ENCODE measurements at regions not wholly inside any gene's neighbourhood (a gene's known extent, or its start where the extent isn't known, plus 50 kb on each side); places are given as distances from the start of the nearest gene placed in this dataset.
"Not testable (repeated sequence)": the region's sequence is repeated elsewhere in the genome, so short reads cannot be mapped to it uniquely, and the experiment has no call there.

- Histone ChIP-seq H3K36me3 (replicated peaks in 1 of 2) (no peaks in the 10 kb centered on the region), H3K27me3 (no peaks in the 10 kb centered on the region), H3K4me1 (replicated peaks in 1 of 2) (no peaks in the 10 kb centered on the region), H3K27ac (no peak overlapping the region), H3K9me3 (replicated peaks in 1 of 3) (no peaks in the 10 kb centered on the region), H3K4me3 (no peak overlapping the region)
- WGBS, 4 donors, result 84 to 86% (median 85%) methylated on average over 10 to 11 of the region's 11 CpGs
- intact Hi-C loops (cut with DNase I), result no loop called here
- no peak for TF ChIP-seq CTCF (IDR thresholded peaks at IDR 0.05)
- TF ChIP-seq POLR2A (IDR thresholded peaks at IDR 0.05), result no peak
- DNase-seq, result no peak
Measured at GRCh38 chr5:8726383-8727036, 819.4 kb downstream of the SEMA5A start.

GRCh38 chr5:8727396-8727795 lies 818.5 kb downstream of the SEMA5A start:
- WGBS, 4 donors, result 60 to 68% (median 65%) methylated on average over 4 of the region's 4 CpGs
- DNase-seq, result no peak
- no peak for TF ChIP-seq CTCF (IDR thresholded peaks at IDR 0.05)
- no peak for TF ChIP-seq POLR2A (IDR thresholded peaks at IDR 0.05)
- intact Hi-C loops (cut with DNase I), result no loop called here
- Histone ChIP-seq H3K4me1 (replicated peaks in 1 of 2) (no peaks in the 10 kb centered on the region), H3K4me3 (no peak overlapping the region), H3K27me3 (no peaks in the 10 kb centered on the region), H3K27ac (no peak overlapping the region), H3K36me3 (replicated peaks in 1 of 2) (no peaks in the 10 kb centered on the region), H3K9me3 (replicated peaks in 1 of 3) (no peaks in the 10 kb centered on the region)

GRCh38 chr5:8729437-8729836 lies 816.4 kb downstream of the SEMA5A start:
- 27 to 55% (median 45%) methylated on average over 1 of the region's 1 CpG for WGBS, 4 donors
- H3K27ac ChIP-seq, result no peak overlapping the region
- H3K4me3 ChIP-seq, result no peak overlapping the region
- DNase-seq, result no peak
- H3K27me3 ChIP-seq, result no peaks in the 10 kb centered on the region
- no peaks in the 10 kb centered on the region for H3K36me3 ChIP-seq (replicated peaks in 1 of 2)
- no peak for TF ChIP-seq POLR2A (IDR thresholded peaks at IDR 0.05)
- TF ChIP-seq CTCF (IDR thresholded peaks at IDR 0.05), result no peak
- intact Hi-C loops (cut with DNase I), result no loop called here
- H3K4me1 ChIP-seq (replicated peaks in 1 of 2), result no peaks in the 10 kb centered on the region
- H3K9me3 ChIP-seq (replicated peaks in 1 of 3), result no peaks in the 10 kb centered on the region

- Histone ChIP-seq H3K4me3 (no peak overlapping the region), H3K27me3 (no peaks in the 10 kb centered on the region), H3K36me3 (replicated peaks in 1 of 2) (no peaks in the 10 kb centered on the region), H3K27ac (no peak overlapping the region), H3K9me3 (replicated peaks in 1 of 3) (no peaks in the 10 kb centered on the region), H3K4me1 (replicated peaks in 1 of 2) (no peaks in the 10 kb centered on the region)
- intact Hi-C loops (cut with DNase I), result no loop called here
- DNase-seq, result no peak
- TF ChIP-seq CTCF (IDR thresholded peaks at IDR 0.05) (no peak), POLR2A (IDR thresholded peaks at IDR 0.05) (no peak)
- 57 to 87% (median 73%) methylated on average over 2 of the region's 2 CpGs for WGBS, 4 donors
Measured at GRCh38 chr5:8730194-8730593, 815.7 kb downstream of the SEMA5A start.

- H3K27me3 ChIP-seq; intact Hi-C loops (cut with DNase I); DNase-seq; H3K36me3 ChIP-seq (replicated peaks in 1 of 2); H3K9me3 ChIP-seq (replicated peaks in 1 of 3); H3K4me3 ChIP-seq; H3K4me1 ChIP-seq (replicated peaks in 1 of 2); H3K27ac ChIP-seq: not testable (repeated sequence)
- WGBS, 4 donors, result 79 to 90% (median 84%) methylated on average over 2 to 7 of the region's 7 CpGs
Measured at GRCh38 chr5:8731110-8731509, 814.8 kb downstream of the SEMA5A start.
